GM12878 (cell line): ENCODE measurements at regions not wholly inside any gene's neighbourhood (a gene's known extent, or its start where the extent isn't known, plus 50 kb on each side); places are given as distances from the start of the nearest gene placed in this dataset.

ENCODE experiments used
- ATAC-seq: fragments of 200-7000 bp; cut with Tn5 transposase; 3 replicates; pipeline ENCODE4 v1.9.1; 2020; ENCODE audit warnings: mild to moderate bottlenecking, moderate library complexity
- BruUV-seq: library from RNA; stranded (reverse); fragments of 400-500 nt; replicated peaks from 2 replicates; lab custom pipeline; 2021; lab: Mats Ljungman, UMichigan
- CTCF ChIA-PET: fragments of 300-600 bp; sonication (Branson Sonifier 250); formaldehyde crosslinking; extraction: SDS; loops from one replicate; lab custom pipeline; 2021; ENCODE audit warnings: inconsistent platforms; lab: Yijun Ruan, JAX
- POLR2A ChIA-PET: fragments of 350-600 bp; formaldehyde crosslinking; extraction: SDS; loops from one replicate; lab custom pipeline; 2021; ENCODE audit warnings: inconsistent platforms; lab: Charles Lee
- RAD21 ChIA-PET: fragments of 300-600 bp; sonication (Branson Sonifier 250); formaldehyde crosslinking; loops from one replicate; lab custom pipeline; 2023; ENCODE audit warnings: antibody characterized with exemption; ENCODE audit not compliant: unreplicated experiment; lab: Charles Lee
- SMC1A ChIA-PET: fragments of 300-600 bp; sonication (Branson Sonifier 250); formaldehyde crosslinking; loops from one replicate; lab custom pipeline; 2023; ENCODE audit not compliant: unreplicated experiment, uncharacterized antibody; lab: Charles Lee
- DNase-seq: peaks from one replicate; pipeline ENCODE4 v3.0.0-alpha.2; 2011; ENCODE audit warnings: low read depth, low spot score
- FAIRE-seq: peaks from 3 replicates; lab custom pipeline; 2011; peaks lifted over from hg19 to GRCh38; lab: Jason Lieb, UNC
- H2AFZ ChIP-seq: 2 replicates; pipeline ENCODE4 v1.6.0; 2011; ENCODE audit warnings: low read depth, low read length, control low read depth; ENCODE audit not compliant: control insufficient read depth
- H3K27ac ChIP-seq: 2 replicates; pipeline ENCODE4 v1.5.1; 2011; ENCODE audit warnings: control low read depth; ENCODE audit not compliant: control insufficient read depth, insufficient read depth
- H3K27me3 ChIP-seq, 2 experiments: replicated peaks in 1 of 2; 2 replicates each; pipeline versions ENCODE4 v1.6.0 to v1.6.1; 2011; ENCODE audit warnings: low read length in 1 of 2; ENCODE audit not compliant: control insufficient read depth in 2 of 2, insufficient read depth in 2 of 2
- H3K36me3 ChIP-seq, 2 experiments: 2 replicates each; pipeline ENCODE4 v1.5.1; 2011; ENCODE audit warnings: low read length in 1 of 2; ENCODE audit not compliant: control insufficient read depth in 2 of 2, insufficient read depth in 2 of 2
- H3K4me1 ChIP-seq: 2 replicates; pipeline ENCODE4 v1.6.1; 2011; ENCODE audit warnings: mild to moderate bottlenecking, low read length, moderate library complexity, mixed read lengths; ENCODE audit not compliant: control insufficient read depth, insufficient read depth
- H3K4me2 ChIP-seq: 2 replicates; pipeline ENCODE4 v1.6.0; 2011; ENCODE audit warnings: control low read depth; ENCODE audit not compliant: control insufficient read depth, insufficient read depth
- H3K4me3 ChIP-seq: fragments of 200-600 bp; sonication (generic); 2 replicates; pipeline ENCODE4 v1.5.1; 2016
- H3K79me2 ChIP-seq: 2 replicates; pipeline ENCODE4 v1.6.0; 2011; ENCODE audit warnings: low read length; ENCODE audit not compliant: control insufficient read depth, insufficient read depth
- H3K9ac ChIP-seq: 2 replicates; pipeline ENCODE4 v1.8.0; 2011; ENCODE audit warnings: low read length, control low read depth, mixed read lengths; ENCODE audit not compliant: control insufficient read depth, insufficient read depth
- H3K9me3 ChIP-seq: replicated peaks from 3 replicates; pipeline ENCODE4 v1.5.1; 2011; ENCODE audit warnings: mild to moderate bottlenecking, low read length; ENCODE audit not compliant: control insufficient read depth, insufficient read depth
- H4K20me1 ChIP-seq: 2 replicates; pipeline ENCODE4 v1.6.0; 2011; ENCODE audit not compliant: control insufficient read depth, insufficient read depth
- CHD1 ChIP-seq: IDR thresholded peaks from 2 replicates; pipeline ENCODE4 v1.6.1; 2012; ENCODE audit warnings: low read depth, low read length, improper control_type of control experiment
- HCFC1 ChIP-seq: fragments of 150-350 bp; IDR thresholded peaks from 2 replicates; pipeline ENCODE4 v1.6.1; 2014; ENCODE audit warnings: low read length
- SKIL ChIP-seq: fragments of 450-650 bp; IDR thresholded peaks from 2 replicates; pipeline ENCODE4 v1.6.1; 2017; ENCODE audit warnings: mild to moderate bottlenecking, low read depth, inconsistent platforms; ENCODE audit not compliant: poor library complexity, severe bottlenecking
- SREBF2 ChIP-seq: IDR thresholded peaks from 2 replicates; pipeline ENCODE4 v1.6.1; 2012; ENCODE audit warnings: mild to moderate bottlenecking, low read length
- ZBTB33 ChIP-seq: fragments of 450-650 bp; IDR thresholded peaks from 2 replicates; pipeline ENCODE4 v1.6.1; 2017; ENCODE audit warnings: mild to moderate bottlenecking
- WGBS: methylation state at CpG from one replicate; pipeline ENCODE4 v1.1.6; 2016; ENCODE audit warnings: low lambda C conversion rate; ENCODE audit not compliant: insufficient replicate concordance, insufficient coverage; ENCODE audit errors: missing lambda C conversion rate; 5-methylcytosine and 5-hydroxymethylcytosine counted together
- in situ Hi-C: fragments of 300-500 bp; cut with MboI; formaldehyde crosslinking; loops from 9 replicates; pipeline ENCODE4 v1.14.3; 2018; ENCODE audit warnings: mixed read lengths
- intact Hi-C: fragments of 100-400 bp; cut with micrococcal nuclease; formaldehyde crosslinking; loops from one replicate; pipeline ENCODE4 v1.14.2; 2022; ENCODE audit not compliant: unreplicated experiment

- no TSS peak for BruUV-seq
- CTCF ChIA-PET = no interaction called here
- H4K20me1 ChIP-seq = no peaks in the 10 kb centered on the region
- H2AFZ ChIP-seq = no peak overlapping the region
- no peaks in the 10 kb centered on the region for H3K27me3 ChIP-seq
- no peaks in the 10 kb centered on the region for H3K36me3 ChIP-seq
- RAD21 ChIA-PET = no interaction called here
- intact Hi-C loops (no loop called here), in situ Hi-C loops (no loop called here)
- H3K79me2 ChIP-seq = no peaks in the 10 kb centered on the region
- H3K9ac ChIP-seq = no peak overlapping the region
- FAIRE-seq (no peak), ATAC-seq (no peak), DNase-seq (no peak)
- TF ChIP-seq ZBTB33 (no peak), SREBF2 (no peak), CHD1 (no peak), SKIL (no peak), HCFC1 (no peak)
- WGBS = 63% methylated on average over 1 of the region's 1 CpG
- no peaks in the 10 kb centered on the region for H3K9me3 ChIP-seq
- SMC1A ChIA-PET = no interaction called here
- H3K4me1 ChIP-seq = peaks cover 4% of the 10 kb centered on the region; the same call in 1 of the 2 replicates
- H3K27ac ChIP-seq = no peak overlapping the region
- H3K4me3 ChIP-seq = no peak overlapping the region
- H3K4me2 ChIP-seq = no peak overlapping the region
- POLR2A ChIA-PET = no interaction called here
Observed at GRCh38 chr5:33231214-33231710, 209.5 kb upstream of the TARS1 start.
